ENCODE measurements at regions not wholly inside any gene's neighbourhood (a gene's known extent, or its start where the extent isn't known, plus 50 kb on each side); places are given as distances from the start of the nearest gene placed in this dataset.

DNA sequence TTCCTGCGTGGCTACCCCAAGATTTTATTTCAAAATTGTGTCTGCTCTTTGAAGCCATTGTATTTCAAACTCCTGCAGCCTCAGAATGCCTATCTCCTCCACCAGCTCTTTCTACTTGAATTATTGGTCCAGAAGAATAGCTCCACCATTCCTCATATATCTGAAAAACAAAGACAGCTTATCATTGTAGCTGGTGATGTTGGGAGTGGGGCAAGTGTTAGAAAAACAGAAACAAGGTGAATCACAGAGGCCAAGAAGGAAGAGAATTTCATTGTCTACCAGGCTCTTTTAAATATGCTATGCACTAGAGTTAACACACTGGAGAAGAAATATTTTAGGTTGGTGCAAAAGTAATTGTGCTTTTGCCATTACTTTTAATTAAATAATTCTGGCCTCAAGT, 307.9 kb upstream of the ROPN1 start:
- no peaks in the 10 kb centered on the region for H3K27me3 ChIP-seq (ENCODE audit: low read length)
- no peak overlapping the region for H3K27ac ChIP-seq (ENCODE audit: low read depth, low read length)
- H3K4me2 ChIP-seq (ENCODE audit: low read depth, low read length, poor library complexity, severe bottlenecking) = no peak overlapping the region
- H3K36me3 ChIP-seq (ENCODE audit: low read length) = no peaks in the 10 kb centered on the region
- no peak overlapping the region for H3K9ac ChIP-seq (ENCODE audit: low read length)
- no peaks in the 10 kb centered on the region for H3F3A ChIP-seq (ENCODE audit: insufficient read depth)
- no peak overlapping the region for H3K4me3 ChIP-seq (ENCODE audit: insufficient read depth, low read length, poor library complexity, severe bottlenecking)
- no peaks in the 10 kb centered on the region for H4K20me1 ChIP-seq (ENCODE audit: low read depth, low read length)
- TF ChIP-seq, protein P1, sequence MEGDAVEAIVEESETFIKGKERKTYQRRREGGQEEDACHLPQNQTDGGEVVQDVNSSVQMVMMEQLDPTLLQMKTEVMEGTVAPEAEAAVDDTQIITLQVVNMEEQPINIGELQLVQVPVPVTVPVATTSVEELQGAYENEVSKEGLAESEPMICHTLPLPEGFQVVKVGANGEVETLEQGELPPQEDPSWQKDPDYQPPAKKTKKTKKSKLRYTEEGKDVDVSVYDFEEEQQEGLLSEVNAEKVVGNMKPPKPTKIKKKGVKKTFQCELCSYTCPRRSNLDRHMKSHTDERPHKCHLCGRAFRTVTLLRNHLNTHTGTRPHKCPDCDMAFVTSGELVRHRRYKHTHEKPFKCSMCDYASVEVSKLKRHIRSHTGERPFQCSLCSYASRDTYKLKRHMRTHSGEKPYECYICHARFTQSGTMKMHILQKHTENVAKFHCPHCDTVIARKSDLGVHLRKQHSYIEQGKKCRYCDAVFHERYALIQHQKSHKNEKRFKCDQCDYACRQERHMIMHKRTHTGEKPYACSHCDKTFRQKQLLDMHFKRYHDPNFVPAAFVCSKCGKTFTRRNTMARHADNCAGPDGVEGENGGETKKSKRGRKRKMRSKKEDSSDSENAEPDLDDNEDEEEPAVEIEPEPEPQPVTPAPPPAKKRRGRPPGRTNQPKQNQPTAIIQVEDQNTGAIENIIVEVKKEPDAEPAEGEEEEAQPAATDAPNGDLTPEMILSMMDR (IDR thresholded peaks at IDR 0.05; ENCODE audit: insufficient read depth, low read length, poor library complexity, severe bottlenecking) = no peak
- no peak for TF ChIP-seq EZH2phosphoT487 (conservative IDR thresholded peaks at IDR 0.05; ENCODE audit: low read length)
- H3K9me3 ChIP-seq (ENCODE audit: insufficient read depth, low read length) = no peaks in the 10 kb centered on the region
- no peaks in the 10 kb centered on the region for H3K79me2 ChIP-seq (ENCODE audit: insufficient read depth, low read length)
- H3K9me2 ChIP-seq (replicated peaks; ENCODE audit: insufficient read depth, low read length) = no peaks in the 10 kb centered on the region
- no peak overlapping the region for H2AFZ ChIP-seq (ENCODE audit: low read depth, low read length, severe bottlenecking)

DNA sequence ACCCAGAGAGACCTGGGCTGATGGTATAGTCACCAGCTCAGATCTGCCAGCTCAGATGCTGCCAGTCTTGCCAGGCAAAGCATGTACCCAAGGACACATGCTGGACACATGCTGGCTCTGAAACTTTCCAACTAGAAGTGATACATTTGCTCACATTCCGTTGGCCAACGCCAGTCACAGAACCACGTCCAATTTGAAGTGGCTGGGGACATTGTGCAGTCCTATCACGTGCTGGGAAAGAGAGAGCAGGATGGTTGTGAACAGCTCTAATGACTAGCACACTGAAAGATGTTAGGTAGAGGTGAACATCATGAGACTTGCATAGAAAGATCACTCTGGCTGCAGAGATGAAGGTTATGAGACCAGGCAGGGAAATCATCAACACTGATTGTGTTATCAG, 308.5 kb upstream of the ROPN1 start:
- H4K20me1 ChIP-seq (ENCODE audit: low read depth, low read length) = no peaks in the 10 kb centered on the region
- no peaks in the 10 kb centered on the region for H3F3A ChIP-seq (ENCODE audit: insufficient read depth)
- H3K9ac ChIP-seq (ENCODE audit: low read length) = no peak overlapping the region
- TF ChIP-seq, protein P1 (IDR thresholded peaks at IDR 0.05; ENCODE audit: insufficient read depth, low read length, poor library complexity, severe bottlenecking) = no peak
- no peak for TF ChIP-seq EZH2phosphoT487 (conservative IDR thresholded peaks at IDR 0.05; ENCODE audit: low read length)
- H3K9me3 ChIP-seq (ENCODE audit: insufficient read depth, low read length) = no peaks in the 10 kb centered on the region
- H3K9me2 ChIP-seq (replicated peaks; ENCODE audit: insufficient read depth, low read length) = no peaks in the 10 kb centered on the region
- H3K79me2 ChIP-seq (ENCODE audit: insufficient read depth, low read length) = no peaks in the 10 kb centered on the region
- no peak overlapping the region for H2AFZ ChIP-seq (ENCODE audit: low read depth, low read length, severe bottlenecking)
- H3K36me3 ChIP-seq (ENCODE audit: low read length) = no peaks in the 10 kb centered on the region
- no peaks in the 10 kb centered on the region for H3K27me3 ChIP-seq (ENCODE audit: low read length)
- no peak overlapping the region for H3K4me3 ChIP-seq (ENCODE audit: insufficient read depth, low read length, poor library complexity, severe bottlenecking)
- H3K4me2 ChIP-seq (ENCODE audit: low read depth, low read length, poor library complexity, severe bottlenecking) = no peak overlapping the region
- H3K27ac ChIP-seq (ENCODE audit: low read depth, low read length) = no peak overlapping the region

DNA sequence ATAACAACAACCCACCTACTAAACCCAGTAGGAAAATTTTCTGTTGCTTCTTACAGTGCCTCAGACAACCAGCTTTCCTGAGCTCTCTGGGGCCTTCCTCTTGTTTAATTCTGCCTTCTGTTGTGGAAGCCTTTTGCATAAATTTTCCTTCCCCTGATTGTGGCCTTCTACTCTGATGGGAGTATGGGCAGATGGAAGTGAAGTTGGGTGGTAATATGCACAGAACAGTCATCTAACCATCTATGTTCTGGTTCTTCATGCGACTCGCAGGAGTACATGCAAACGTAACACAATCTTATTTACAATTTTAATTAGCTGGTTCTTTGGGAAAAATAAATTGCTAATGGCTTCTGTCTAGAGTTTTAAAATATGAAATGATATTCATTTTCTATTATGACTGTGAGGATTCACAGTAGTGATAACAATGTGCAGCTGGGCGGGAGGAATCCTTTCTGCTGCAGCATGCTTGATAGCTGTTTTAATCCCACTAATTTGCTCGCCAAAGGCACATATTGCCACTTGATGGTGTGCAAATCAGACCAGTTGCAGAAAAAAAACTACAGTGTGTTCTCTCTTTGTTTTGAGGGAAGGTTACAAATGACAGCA, 311.5 kb upstream of the ROPN1 start:
- H3K9me3 ChIP-seq (ENCODE audit: insufficient read depth, low read length) = peaks cover 6% of the 10 kb centered on the region; the same call in 1 of the 2 replicates
- no peak overlapping the region for H3K4me2 ChIP-seq (ENCODE audit: low read depth, low read length, poor library complexity, severe bottlenecking)
- H3F3A ChIP-seq (ENCODE audit: insufficient read depth) = no peaks in the 10 kb centered on the region
- no peaks in the 10 kb centered on the region for H3K79me2 ChIP-seq (ENCODE audit: insufficient read depth, low read length)
- H3K9ac ChIP-seq (ENCODE audit: low read length) = no peak overlapping the region
- H2AFZ ChIP-seq (ENCODE audit: low read depth, low read length, severe bottlenecking) = no peak overlapping the region
- H3K36me3 ChIP-seq (ENCODE audit: low read length) = no peaks in the 10 kb centered on the region
- H3K9me2 ChIP-seq (replicated peaks; ENCODE audit: insufficient read depth, low read length) = no peaks in the 10 kb centered on the region
- H3K4me3 ChIP-seq (ENCODE audit: insufficient read depth, low read length, poor library complexity, severe bottlenecking) = no peak overlapping the region
- no peaks in the 10 kb centered on the region for H4K20me1 ChIP-seq (ENCODE audit: low read depth, low read length)
- no peak overlapping the region for H3K27ac ChIP-seq (ENCODE audit: low read depth, low read length)
- no peaks in the 10 kb centered on the region for H3K27me3 ChIP-seq (ENCODE audit: low read length)
- TF ChIP-seq EZH2phosphoT487 (conservative IDR thresholded peaks at IDR 0.05; ENCODE audit: low read length) = no peak
- TF ChIP-seq, protein P1 (IDR thresholded peaks at IDR 0.05; ENCODE audit: insufficient read depth, low read length, poor library complexity, severe bottlenecking) = no peak

Data from SU-DHL-6 (cell line).